ENCODE measurements at regions not wholly inside any gene's neighbourhood (a gene's known extent, or its start where the extent isn't known, plus 50 kb on each side); places are given as distances from the start of the nearest gene placed in this dataset.
"Not testable (repeated sequence)": the region's sequence is repeated elsewhere in the genome, so short reads cannot be mapped to it uniquely, and the experiment has no call there.

DNA sequence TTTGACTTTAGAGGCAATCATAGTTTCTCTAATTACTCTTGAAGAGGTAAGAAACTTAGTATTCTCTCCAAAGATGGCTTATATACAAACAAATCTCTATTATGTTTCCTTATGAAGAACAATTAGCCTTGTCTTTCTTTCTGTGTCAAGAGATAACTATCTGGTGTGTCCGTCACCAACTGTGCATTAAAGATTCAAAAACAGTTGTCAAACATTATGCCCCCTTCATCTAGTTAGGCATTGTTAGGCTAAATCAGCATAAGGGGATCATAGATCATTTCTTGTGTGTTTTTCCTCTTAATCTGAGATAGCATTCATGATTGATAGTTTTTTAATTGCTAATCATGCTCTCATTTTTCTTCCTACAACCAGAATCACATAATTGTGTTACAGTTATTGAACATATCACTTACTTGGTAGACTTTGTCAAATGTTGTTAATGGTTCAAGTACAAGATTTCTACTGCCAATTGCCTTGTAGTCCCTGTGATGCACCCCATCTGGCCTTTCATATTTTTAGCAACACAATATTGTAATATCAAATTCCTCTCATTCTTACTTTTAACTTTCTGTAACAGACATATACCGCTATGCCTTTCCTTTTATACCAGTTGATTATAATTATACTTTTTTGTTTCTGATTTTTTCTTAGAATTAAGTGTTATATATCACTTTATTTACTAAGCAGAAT is 612.7 kb downstream of the SLITRK6 start:
- no peak for DNase-seq

DNA sequence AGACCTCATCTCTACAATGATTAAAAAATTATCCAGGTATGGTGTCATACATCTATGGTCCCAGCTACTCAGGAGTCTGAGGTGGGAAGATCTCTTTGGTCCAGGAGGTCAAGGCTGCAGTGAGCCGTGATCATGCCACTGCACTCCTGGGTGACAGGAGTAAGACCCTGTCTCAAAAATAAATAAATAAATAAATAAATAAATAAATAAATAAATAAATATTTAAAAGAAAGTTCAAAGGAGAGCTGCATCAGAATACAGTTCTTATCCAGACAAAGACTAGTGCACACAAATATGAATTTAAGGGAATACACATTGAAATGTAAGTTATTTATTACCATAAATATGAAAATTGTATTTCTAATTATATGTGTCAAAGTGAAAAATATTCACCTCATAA is 624.9 kb downstream of the SLITRK6 start:
- DNase-seq = no peak

DNA sequence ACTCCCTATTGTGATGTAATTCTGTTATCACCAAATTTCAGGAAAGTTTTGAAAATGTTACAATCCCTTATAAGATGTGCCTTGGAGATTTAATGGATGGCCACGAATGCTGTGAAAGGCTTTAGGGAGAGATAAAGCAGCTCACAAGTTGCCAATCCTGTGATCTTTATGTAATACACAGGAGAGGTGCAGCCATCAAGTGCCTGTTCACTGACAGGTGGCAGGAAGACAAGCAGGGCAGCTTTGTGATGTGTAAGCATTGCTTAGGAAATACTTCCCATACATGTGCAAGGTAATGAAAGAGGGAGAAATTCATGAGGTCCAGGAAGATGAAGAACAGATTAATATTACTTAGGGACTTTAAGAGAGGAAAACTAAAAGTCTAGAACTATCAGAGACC is 628.8 kb downstream of the SLITRK6 start:
- no peak for DNase-seq

DNA sequence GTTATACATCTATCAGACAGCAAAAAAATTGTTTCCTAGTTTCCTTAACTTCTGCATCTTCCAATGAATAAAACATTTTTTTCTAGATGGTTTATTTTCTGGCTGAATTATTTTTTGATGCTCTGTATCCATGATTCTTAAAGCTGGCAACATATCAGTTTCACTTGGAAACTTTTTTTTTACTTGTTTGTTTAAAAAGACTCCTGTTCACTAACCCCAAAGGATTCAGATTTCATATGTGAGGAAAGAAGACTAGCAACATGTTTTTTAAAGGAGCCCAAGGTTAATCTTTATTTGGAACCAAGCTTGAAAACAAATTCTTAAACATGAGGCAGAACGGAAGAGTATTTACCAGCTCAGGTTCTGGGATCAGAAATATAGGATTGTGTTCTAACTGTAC is 632.3 kb downstream of the SLITRK6 start:
- no peak for DNase-seq

DNA sequence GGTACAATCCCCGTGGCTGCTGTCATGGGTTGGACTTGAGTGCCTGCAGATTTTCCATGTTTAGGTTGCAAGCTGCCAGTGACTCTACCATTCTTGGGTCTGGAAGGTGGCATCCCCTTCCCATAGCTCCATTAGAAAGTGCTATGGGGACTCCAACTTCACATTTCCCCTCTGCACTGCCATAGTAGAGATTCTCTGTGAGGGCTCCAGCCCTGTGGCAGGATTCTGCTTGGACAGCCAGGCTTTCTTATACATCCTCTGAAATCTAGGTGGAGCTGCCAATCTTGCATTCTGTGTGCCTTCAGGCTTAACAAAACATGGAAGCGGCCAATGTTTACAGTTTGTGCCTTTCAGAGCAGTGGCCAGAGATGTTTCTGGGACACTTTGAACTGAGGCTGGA is 636.2 kb downstream of the SLITRK6 start:
- DNase-seq = no peak

DNA sequence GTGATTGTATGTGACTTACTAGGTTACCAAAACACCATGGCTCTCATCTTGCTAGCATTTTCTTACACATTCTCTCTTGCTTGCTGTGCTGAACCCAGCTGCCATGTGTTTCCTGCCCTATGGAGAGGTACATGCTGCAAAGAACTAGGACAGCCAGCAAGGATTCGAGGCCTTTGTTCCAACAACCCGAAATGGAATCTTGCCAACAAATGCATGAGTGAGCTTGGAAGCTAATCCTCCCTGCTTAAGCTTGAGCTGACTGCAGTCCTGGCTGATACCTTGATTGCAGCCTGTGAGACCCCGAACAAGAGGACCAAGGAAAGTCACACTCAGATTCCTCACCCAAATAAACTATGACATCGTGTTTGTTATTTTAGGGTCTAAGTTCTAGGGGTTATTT is 651.2 kb downstream of the SLITRK6 start:
- no peak for DNase-seq

DNA sequence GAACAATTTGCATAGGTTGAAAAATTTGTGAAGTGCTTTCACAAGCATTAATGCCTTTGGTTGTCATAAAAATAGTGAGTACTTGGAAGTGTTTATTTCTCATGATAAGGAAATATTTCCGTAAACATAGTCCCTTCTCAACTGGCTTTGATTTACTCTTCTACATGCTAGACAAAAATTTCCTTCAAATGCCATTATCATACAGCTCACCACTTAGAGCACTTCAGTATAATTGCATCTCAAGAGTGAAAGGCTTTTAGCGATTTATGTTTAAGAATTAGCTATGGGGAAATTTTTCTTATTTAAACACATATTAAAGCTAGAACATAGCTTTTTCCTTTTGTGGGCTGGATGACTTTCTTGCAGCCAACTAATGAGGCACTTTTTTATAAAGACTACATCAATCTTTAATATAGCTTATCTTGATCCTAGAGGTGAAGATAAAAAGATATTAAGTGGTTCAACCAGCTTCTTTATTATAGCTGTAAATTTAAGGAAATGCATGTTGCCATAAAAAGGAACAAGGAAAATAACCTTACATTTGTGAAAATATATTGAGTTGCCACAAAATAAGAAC is 656.8 kb downstream of the SLITRK6 start:
- no peak for DNase-seq

DNA sequence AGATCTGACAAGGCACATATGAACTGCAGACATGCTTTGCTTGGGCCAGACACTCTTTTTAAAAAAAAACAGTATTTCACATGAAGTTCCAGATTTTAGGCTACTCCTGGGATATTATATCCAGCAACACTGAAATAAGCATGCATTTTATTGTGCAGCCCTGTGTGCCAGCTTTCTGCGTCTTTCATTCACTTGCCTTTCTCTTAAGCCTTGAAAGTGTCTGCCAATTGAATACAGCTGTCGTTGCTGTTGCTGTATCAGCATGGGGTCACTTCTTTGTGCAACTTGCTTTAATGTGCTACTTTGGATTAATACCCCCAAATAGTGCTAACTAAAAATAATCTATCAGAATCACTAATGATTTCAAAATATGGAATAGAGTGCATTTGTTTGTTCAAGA is 657.8 kb downstream of the SLITRK6 start:
- no peak for DNase-seq

DNA sequence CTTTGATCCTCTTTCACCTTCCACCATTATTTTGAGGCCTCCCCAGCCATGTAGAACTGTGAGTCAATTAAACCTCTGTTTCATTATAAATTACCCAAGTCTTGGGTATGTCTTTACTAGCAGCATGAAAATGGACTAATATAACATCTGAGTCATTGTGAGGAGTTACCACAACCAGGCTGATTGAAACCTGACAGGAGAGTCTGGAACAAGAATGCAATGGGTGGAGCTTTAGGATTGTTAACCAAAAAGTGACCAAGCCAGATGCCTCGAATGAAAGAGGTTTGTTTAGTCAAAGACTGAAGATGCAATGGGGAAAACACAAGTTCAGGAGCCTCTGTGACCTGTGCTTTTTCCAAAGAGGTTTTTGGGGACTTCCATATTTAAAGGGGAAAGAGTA is 659.0 kb downstream of the SLITRK6 start:
- DNase-seq = no peak

DNA sequence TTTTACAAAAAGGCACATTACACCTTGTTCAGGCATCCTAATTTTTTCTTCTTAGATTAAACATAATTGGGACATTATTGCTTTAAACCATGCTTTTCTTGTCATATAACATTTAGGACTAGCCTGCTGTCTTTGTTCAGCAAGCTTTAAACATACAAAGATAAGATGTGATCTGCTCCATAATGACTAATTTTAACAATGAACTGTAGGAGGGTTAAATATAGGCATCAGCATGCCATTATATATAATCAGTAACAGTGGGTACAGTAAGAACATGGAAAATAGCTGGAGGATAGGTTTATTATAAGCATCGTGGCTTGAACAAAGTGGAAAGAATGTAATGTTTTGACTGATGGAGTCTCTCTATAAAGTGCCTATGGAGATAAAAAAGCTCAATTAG is 661.7 kb downstream of the SLITRK6 start:
- no peak for DNase-seq

DNA sequence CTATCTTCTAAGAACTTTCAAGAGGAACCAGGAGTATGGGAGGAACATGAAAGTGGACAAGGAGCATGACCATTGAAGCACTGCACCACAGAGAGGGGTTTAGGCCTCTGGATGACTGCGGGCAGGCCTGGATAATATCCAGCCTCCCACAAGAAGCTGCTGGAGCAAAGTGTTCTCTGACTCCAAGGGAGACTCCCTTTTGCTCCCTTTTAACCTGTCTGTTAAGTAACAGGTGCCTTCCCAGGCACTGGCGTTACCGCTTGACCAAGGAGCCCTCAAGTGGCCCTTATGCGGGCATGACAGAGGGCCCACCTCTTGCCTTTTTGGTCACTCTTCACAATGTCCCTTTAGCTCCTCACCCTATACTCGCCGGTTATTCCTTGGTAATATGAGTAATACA is 666.2 kb downstream of the SLITRK6 start:
- DNase-seq = no peak

DNA sequence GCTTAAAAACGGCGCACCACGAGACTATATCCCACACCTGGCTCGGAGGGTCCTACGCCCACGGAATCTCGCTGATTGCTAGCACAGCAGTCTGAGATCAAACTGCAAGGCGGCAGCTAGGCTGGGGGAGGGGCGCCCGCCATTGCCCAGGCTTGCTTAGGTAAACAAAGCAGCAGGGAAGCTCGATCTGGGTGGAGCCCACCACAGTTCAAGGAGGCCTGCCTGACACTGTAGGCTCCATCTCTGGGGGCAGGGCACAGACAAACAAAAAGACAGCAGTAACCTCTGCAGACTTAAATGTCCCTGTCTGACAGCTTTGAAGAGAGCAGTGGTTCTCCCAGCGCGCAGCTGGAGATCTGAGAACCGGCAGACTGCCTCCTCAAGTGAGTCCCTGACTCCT is 675.7 kb downstream of the SLITRK6 start:
- not testable (repeated sequence) for DNase-seq

DNA sequence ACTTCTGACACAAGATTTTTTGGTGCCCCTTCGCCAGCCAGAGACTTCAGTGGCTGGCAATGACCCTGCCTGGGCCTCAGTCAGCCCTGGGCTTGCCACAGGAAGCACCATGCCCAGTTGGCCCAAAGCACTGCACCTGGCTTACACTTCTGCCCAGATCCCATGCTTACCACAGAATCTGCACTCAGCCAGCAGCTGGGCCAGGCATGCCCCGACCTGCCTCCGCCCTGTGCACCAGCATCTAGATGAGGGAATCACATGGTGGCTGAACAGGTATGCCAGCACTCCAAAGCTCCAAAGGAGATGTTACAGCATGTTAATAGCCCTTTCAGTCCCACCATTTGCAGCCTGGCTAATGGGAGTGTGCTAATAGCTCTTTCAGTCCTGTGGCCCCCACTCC is 690.9 kb downstream of the SLITRK6 start:
- no peak for DNase-seq

DNA sequence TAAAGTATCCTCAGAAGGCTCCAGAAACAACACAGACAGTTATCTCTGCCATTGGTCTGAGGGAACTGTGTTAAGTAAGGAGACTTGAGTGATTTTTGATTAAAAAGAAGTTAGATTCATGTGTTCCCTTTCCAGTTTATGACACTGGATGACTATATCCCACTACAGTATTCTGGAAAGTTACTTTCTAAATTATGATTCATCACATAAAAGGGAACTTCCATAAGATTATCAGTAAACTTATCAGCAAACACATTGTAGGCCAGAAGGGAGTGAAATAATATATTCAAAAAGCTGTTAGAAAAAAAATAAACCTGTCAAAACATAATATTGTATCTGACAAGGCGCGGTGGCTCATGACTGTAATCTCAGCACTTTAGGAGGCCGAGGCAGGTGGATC is 700.0 kb downstream of the SLITRK6 start:
- no peak for DNase-seq

DNA sequence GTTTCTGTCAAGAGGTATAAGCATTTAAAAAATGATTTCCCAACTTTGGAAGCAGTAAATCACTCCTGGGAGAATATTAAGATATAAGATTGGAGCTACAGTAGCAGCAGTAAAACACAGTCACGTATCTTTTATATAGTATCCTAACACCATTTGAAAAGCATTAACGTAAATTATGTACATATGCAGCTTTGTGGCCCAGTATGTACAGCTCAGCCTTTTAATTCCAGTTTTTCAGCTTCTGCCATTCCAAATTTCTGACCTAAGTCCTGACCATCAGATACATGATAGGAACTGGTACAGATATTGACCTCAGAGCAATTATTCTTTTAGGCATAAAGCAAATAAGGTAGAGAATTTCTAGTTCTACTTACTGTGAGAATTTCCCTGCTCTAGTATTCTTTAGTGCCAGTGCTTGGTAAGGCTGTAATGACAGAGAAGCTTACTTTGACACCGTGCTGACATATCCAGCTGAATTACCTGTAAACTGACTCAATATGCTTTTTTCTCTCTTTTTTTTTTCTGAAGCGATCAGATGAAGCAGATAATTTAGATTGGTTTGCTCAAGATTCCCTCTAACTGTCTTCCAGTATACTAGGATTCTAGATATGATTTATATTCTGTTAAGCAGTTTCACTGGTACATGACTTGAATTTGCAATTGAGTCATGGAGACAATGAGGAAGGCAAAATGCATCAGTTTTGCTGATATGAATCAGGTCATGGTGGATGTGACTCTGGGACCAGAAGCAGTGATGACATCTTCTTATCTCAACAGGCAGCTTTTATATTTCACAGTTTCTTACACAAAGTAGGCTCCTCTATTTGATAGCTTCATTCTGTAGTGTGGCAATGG is 703.6 kb downstream of the SLITRK6 start:
- no peak for DNase-seq

DNA sequence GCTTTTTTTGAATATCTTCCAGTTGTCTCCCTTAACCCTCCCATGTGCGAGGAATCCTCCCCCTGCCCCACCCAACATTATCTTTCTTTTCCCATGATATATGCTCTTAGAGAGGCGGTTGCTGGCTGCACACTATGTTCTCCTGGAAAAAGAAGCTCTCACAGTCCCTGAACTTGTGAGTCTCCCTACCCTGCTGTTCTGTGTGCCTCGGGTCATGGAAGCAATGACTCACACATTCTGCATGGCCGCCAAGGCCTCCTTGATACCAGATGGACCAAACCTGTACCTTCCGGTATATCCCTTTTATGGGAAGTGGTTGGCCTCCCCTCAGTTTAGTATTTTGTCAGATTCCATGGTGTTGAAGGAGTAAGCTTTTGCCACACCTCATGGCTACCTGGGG is 705.4 kb downstream of the SLITRK6 start:
- no peak for DNase-seq

DNA sequence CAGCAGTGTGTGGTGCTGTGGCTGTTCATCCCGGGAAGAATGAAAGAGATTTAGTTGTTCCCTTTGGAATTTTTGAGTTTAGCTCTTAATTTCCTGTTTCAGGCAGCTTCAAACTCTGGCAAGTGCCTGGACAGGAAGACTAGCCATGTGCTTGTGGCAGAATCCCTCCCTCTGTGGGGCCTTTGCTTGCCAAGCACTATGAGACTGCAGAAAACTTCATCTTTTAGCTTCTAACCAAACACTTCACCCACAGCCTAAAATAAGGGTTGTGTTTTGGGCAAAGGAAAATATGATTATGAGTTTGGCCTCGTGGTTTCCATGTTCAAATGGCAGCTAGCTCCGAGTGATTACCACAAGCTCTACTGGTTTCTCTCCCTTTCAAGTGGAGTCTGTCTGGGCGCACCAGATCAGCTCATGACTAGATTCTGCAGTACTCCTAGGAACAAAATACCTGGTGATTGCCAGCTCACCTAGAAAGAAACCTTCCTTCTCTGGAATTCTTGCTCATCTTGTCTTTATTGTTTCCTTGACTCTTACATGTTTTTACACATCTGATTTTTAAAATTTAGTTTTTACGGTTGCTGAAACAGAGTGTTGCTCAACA is 707.5 kb downstream of the SLITRK6 start:
- no peak for DNase-seq

DNA sequence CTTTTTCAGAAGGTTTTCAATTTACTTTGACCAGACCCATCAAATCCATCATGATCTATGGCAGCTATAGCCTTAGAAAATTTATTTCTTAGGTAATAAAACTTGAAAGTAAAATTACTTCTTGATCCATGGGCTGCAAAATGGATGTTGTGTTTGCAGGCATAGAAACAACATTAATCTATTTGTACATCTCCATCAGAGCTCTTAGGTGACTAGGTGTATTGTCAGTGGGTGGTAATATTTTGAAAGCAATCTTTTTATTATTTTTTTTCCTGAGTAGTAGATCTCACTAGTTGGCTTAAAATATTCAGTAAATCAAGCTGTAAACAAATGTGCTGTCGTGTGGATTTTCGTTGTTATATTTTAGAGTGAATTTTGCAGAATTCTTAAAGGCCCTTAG is 710.0 kb downstream of the SLITRK6 start:
- DNase-seq = no peak

DNA sequence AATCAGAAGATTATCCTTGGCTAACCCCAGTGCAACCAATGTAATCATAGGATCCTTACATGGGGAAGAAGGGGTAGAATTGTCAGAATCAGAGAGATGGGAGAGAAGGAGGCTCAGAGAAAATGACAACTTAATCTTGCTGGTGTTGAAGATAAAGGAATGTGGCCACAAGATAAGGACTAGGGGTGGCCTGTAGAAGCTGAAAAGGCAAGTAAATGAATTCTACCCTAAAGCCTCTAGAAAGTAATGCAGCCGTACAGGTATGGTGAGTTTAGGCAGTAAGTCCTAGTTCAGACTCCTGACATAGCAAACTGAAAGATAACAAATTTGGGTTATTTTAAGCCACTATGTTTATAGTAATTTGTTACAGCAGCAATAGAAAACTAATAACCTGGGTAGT is 718.5 kb downstream of the SLITRK6 start:
- DNase-seq = no peak

DNA sequence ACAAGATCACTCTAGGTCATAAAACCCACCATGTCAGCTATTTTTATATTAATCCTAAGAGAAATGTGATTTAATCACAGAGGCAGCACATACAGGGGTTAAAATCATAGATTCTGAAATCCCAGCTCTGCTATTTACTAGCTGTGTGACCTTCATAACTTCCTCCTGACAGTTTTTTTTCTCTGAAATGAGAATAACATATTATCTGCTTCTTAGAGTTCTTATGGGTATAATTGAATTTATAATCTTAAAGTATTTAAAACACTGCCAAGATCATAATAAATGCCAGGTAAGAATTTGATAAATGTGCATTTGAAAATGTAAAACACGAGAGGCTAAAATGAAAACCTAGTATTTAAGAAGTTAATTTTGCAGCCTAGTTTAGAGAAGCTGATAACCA is 722.9 kb downstream of the SLITRK6 start:
- no peak for DNase-seq

DNA sequence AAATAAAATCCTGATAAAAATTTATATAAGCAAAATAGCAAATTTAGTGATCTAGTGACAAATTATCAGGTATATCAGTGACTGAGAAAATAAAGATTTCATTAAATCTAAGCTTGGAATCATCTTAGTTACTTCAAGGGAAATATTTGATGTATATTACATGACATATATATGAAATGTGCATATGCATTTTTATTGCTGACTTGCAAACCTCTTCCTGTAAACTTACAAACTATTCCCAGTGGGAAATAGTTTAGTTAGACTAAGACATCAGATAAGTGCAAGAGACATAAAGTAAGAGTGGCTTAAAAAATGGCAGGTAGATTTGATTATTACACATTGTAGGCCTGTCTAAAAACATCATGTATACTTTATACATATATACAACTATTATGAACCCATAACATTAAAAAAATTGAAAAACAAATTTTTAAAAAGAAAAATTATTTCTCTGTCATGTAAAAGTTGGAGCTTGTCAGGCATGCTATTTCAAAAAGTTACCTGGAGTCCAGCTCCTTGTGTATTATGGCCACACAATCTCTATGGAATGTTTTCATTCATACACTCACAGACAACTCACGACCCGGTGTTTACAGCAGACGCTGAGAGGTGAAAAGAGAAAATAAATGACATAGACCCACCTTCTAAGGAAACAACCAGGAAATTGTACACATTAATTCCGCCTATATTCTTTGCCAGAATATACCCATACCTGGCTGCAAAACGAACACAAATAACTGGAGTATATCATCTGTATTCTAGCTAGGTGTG is 724.5 kb downstream of the SLITRK6 start:
- DNase-seq = no peak

DNA sequence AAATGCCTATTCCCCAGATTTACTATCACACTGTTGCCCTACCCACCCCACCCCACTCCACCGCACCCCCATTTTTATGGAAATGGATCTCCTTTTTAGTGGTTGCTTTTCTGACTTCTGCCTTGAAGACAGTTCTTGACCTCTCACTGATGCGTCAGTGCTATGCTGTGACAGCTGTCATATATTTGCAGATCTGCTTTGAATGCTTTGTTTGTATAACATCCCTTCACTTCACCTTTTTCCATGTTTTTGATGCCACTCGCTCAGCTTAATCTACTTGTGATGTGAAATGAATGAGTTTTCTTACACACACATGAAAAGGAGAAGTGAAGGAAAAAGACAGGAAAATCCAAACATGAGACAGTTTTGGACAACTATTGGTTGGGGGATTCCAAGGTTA is 731.0 kb downstream of the SLITRK6 start:
- DNase-seq = no peak

DNA sequence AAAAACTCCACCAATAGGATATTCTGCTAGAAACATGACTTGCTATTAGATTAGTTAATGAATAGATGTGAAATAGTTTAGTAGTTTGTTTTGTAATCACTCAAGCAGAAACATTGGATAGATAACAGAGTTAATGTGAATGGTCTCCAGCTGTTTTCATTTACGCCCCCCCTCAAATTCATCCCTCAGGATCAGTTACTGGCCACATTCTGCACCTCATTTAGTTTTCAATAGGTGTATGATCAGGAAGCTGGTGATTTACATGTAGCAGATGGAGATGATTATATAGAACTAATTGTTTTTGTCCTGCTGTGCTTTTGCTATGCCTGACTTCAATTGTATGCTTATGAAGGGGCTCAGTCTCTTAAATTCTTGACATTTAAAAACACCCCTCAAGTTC is 759.0 kb downstream of the SLITRK6 start:
- DNase-seq = no peak

All from NCI-H1694 (cell line).